ENCODE measurements at regions not wholly inside any gene's neighbourhood (a gene's known extent, or its start where the extent isn't known, plus 50 kb on each side); places are given as distances from the start of the nearest gene placed in this dataset.
"Not testable (repeated sequence)": the region's sequence is repeated elsewhere in the genome, so short reads cannot be mapped to it uniquely, and the experiment has no call there.

- ATAC-seq = no peak
Observed at GRCh38 chr7:81030472-81030871, 111.6 kb upstream of the SEMA3C start.

GRCh38 chr7:81029511-81029910 lies 110.7 kb upstream of the SEMA3C start:
- ATAC-seq = no peak

- ATAC-seq = no peak
Observed at GRCh38 chr7:81025360-81025759, 106.5 kb upstream of the SEMA3C start.

GRCh38 chr7:81014908-81015307 lies 96.1 kb upstream of the SEMA3C start:
- no peak for ATAC-seq

- ATAC-seq = peak; percentile 86
Observed at GRCh38 chr7:81014266-81014665, 95.4 kb upstream of the SEMA3C start.

GRCh38 chr7:81013083-81013817 lies 94.4 kb upstream of the SEMA3C start:
- ATAC-seq = peak; percentile 66

- no peak for ATAC-seq
Observed at GRCh38 chr7:81008901-81009300, 90.0 kb upstream of the SEMA3C start.

GRCh38 chr7:81007051-81007450 lies 88.2 kb upstream of the SEMA3C start:
- no peak for ATAC-seq

GRCh38 chr7:81005254-81005653 lies 86.4 kb upstream of the SEMA3C start:
- no peak for ATAC-seq

GRCh38 chr7:81004098-81004497 lies 85.2 kb upstream of the SEMA3C start:
- ATAC-seq = peak; percentile 58

- no peak for ATAC-seq
Observed at GRCh38 chr7:81003326-81003725, 84.5 kb upstream of the SEMA3C start.

- no peak for ATAC-seq
Observed at GRCh38 chr7:81002421-81002820, 83.6 kb upstream of the SEMA3C start.

GRCh38 chr7:80999771-81000170 lies 80.9 kb upstream of the SEMA3C start:
- no peak for ATAC-seq

- ATAC-seq = no peak
Observed at GRCh38 chr7:80999100-80999499, 80.2 kb upstream of the SEMA3C start.

- no peak for ATAC-seq
Observed at GRCh38 chr7:80997841-80998240, 79.0 kb upstream of the SEMA3C start.

GRCh38 chr7:80996236-80996635 lies 77.4 kb upstream of the SEMA3C start:
- not testable (repeated sequence) for ATAC-seq

- ATAC-seq = no peak
Observed at GRCh38 chr7:80991654-80992053, 72.8 kb upstream of the SEMA3C start.

- no peak for ATAC-seq
Observed at GRCh38 chr7:80984619-80985018, 65.8 kb upstream of the SEMA3C start.

GRCh38 chr7:80981405-80981804 lies 62.6 kb upstream of the SEMA3C start:
- ATAC-seq = no peak

GRCh38 chr7:80977751-80978150 lies 58.9 kb upstream of the SEMA3C start:
- ATAC-seq = no peak

GRCh38 chr7:80974396-80975358 lies 55.8 kb upstream of the SEMA3C start:
- ATAC-seq = no peak

- no peak for ATAC-seq
Observed at GRCh38 chr7:80971225-80971624, 52.4 kb upstream of the SEMA3C start.

Measured in esophagus mucosa (tissue), 1 donor.